K562 (cell line): ENCODE measurements at regions not wholly inside any gene's neighbourhood (a gene's known extent, or its start where the extent isn't known, plus 50 kb on each side); places are given as distances from the start of the nearest gene placed in this dataset.
A peak's percentile ranks its signal among the peaks of the same experiment; 100 is the strongest.

Experiments
- ATAC-seq: fragments of 200-7000 bp; cut with Tn5 transposase; 3 replicates; pipeline ENCODE4 v1.9.1; 2020; ENCODE audit warnings: moderate library complexity
- BruUV-seq: library from RNA; stranded (reverse); fragments of 400-500 nt; replicated peaks from 2 replicates; lab custom pipeline; 2021; lab: Mats Ljungman, UMichigan
- CTCF ChIA-PET: fragments of 300-600 bp; formaldehyde crosslinking; extraction: SDS; loops from one replicate; lab custom pipeline; 2021; ENCODE audit warnings: low intra/inter-chr PET ratio; lab: Yijun Ruan, JAX
- POLR2A ChIA-PET: fragments of 300-600, 350-650 bp; sonication (Branson Sonifier 250); formaldehyde crosslinking; extraction: SDS; loops from one replicate; lab custom pipeline; 2021; ENCODE audit warnings: antibody characterized with exemption, inconsistent platforms; lab: Yijun Ruan, JAX
- DNase-seq, 4 experiments: peaks; one replicate each; pipeline versions ENCODE4 v3.0.0 to v3.0.0-alpha.2; 2011 to 2018; ENCODE audit warnings: low spot score in 3 of 4, mixed read lengths in 3 of 4; ENCODE audit errors: extremely low read depth in 1 of 4
- FAIRE-seq: peaks from 2 replicates; lab custom pipeline; 2011; peaks lifted over from hg19 to GRCh38; lab: Jason Lieb, UNC
- H2AFZ ChIP-seq: 2 replicates; pipeline ENCODE4 v1.6.0; 2011; ENCODE audit warnings: low read depth, low read length, control low read depth, inconsistent platforms
- H3K27ac ChIP-seq: fragments of 200-600 bp; 3 replicates; pipeline ENCODE4 v1.8.0; 2011; ENCODE audit warnings: low read depth, mild to moderate bottlenecking, control low read depth, inconsistent platforms, low read length, moderate library complexity, mixed read lengths; ENCODE audit errors: extremely low read depth
- H3K27me3 ChIP-seq, 2 experiments: fragments of 300-600 bp in 1 of 2; 2 replicates in 1 of 2; 3 replicates in 1 of 2; pipeline versions ENCODE4 v1.6.0 to v1.8.0; 2011; ENCODE audit warnings: inconsistent platforms in 2 of 2, low read length in 2 of 2, mild to moderate bottlenecking in 1 of 2, mixed read lengths in 1 of 2, moderate library complexity in 1 of 2; ENCODE audit not compliant: control insufficient read depth in 2 of 2, insufficient read depth in 2 of 2
- H3K36me3 ChIP-seq: fragments of 300-600 bp; 3 replicates; pipeline ENCODE4 v1.8.0; 2011; ENCODE audit warnings: mild to moderate bottlenecking, low read length, inconsistent platforms; ENCODE audit not compliant: control insufficient read depth, insufficient read depth
- H3K4me1 ChIP-seq, 2 experiments: fragments of 200-600 bp in 1 of 2; replicated peaks in 1 of 2; 2 replicates in 1 of 2; 3 replicates in 1 of 2; pipeline versions ENCODE4 v1.5.1 to v1.8.0; 2011; ENCODE audit warnings: inconsistent platforms in 2 of 2, low read length in 2 of 2, mild to moderate bottlenecking in 1 of 2, mixed read lengths in 1 of 2, moderate library complexity in 1 of 2; ENCODE audit not compliant: control insufficient read depth in 2 of 2, insufficient read depth in 2 of 2
- H3K4me2 ChIP-seq: 2 replicates; pipeline ENCODE4 v1.6.1; 2011; ENCODE audit warnings: low read length, control low read depth, inconsistent platforms, mixed read lengths; ENCODE audit not compliant: insufficient read depth
- H3K4me3 ChIP-seq: fragments of 200-600 bp; sonication (generic), shearing (Covaris generic); 2 replicates; pipeline ENCODE4 v1.5.1; 2016; ENCODE audit warnings: control low read depth, inconsistent platforms
- H3K79me2 ChIP-seq: fragments of 200-600 bp; 3 replicates; pipeline ENCODE4 v1.8.0; 2011; ENCODE audit warnings: low read length, inconsistent platforms; ENCODE audit not compliant: control insufficient read depth, insufficient read depth
- H3K9ac ChIP-seq, 2 experiments: 2 replicates each; pipeline versions ENCODE4 v1.6.0 to v1.6.1; 2011; ENCODE audit warnings: low read depth in 2 of 2, low read length in 2 of 2, control low read depth in 1 of 2, inconsistent platforms in 1 of 2, mild to moderate bottlenecking in 1 of 2, mixed read lengths in 1 of 2; ENCODE audit not compliant: insufficient read depth in 1 of 2
- H3K9me1 ChIP-seq: one replicate; pipeline ENCODE4 v1.6.0; 2011; ENCODE audit warnings: inconsistent platforms, mild to moderate bottlenecking, low read length, moderate library complexity; ENCODE audit not compliant: control insufficient read depth, insufficient read depth
- H3K9me3 ChIP-seq: replicated peaks from 2 replicates; pipeline ENCODE4 v1.5.1; 2011; ENCODE audit warnings: low read depth, low read length, inconsistent platforms; ENCODE audit not compliant: control insufficient read depth, insufficient read depth
- H4K20me1 ChIP-seq: replicated peaks from 2 replicates; pipeline ENCODE4 v1.6.1; 2011; ENCODE audit warnings: low read length, inconsistent platforms, mixed read lengths; ENCODE audit not compliant: control insufficient read depth, insufficient read depth
- ATF1 ChIP-seq, 2 experiments: fragments of 450-650 bp in 1 of 2; IDR thresholded peaks; 2 replicates each; pipeline ENCODE4 v1.6.1; 2016; ENCODE audit warnings: missing compliant biosample characterization in 1 of 2, missing genetic modification characterization in 1 of 2
- ATF3 ChIP-seq, 2 experiments: fragments of 450-650 bp in 1 of 2; sonication (generic) in 1 of 2; formaldehyde crosslinking in 1 of 2; IDR thresholded peaks in 1 of 2; conservative IDR thresholded peaks in 1 of 2; 2 replicates each; pipeline versions ENCODE4 v1.6.1 to v1.8.1; 2016 to 2023; ENCODE audit warnings: mild to moderate bottlenecking in 2 of 2, moderate library complexity in 2 of 2, inconsistent platforms in 1 of 2, missing genetic modification reagents in 1 of 2
- SNIP1 ChIP-seq: fragments of 450-650 bp; IDR thresholded peaks from 2 replicates; pipeline ENCODE4 v1.7.1; 2017; ENCODE audit warnings: low read depth, mild to moderate bottlenecking
- WHSC1 ChIP-seq: IDR thresholded peaks from one replicate; pipeline ENCODE4 v1.6.1; 2012; ENCODE audit warnings: low read length, control low read depth, inconsistent platforms
- ZNF165 ChIP-seq: fragments of 250-450 bp; sonication (Bioruptor Pico); IDR thresholded peaks from 2 replicates; pipeline ENCODE4 v1.4.0; 2020; ENCODE audit warnings: borderline replicate concordance
- ZNF57 ChIP-seq: fragments of 450-650 bp; formaldehyde crosslinking; IDR thresholded peaks from 2 replicates; pipeline ENCODE4 v1.4.0; 2020; ENCODE audit warnings: mild to moderate bottlenecking, moderate library complexity
- WGBS: fragments of 100-300 bp; shearing (Covaris generic); methylation state at CpG from one replicate; pipeline ENCODE4 v1.1.6; 2016; ENCODE audit warnings: low coverage, mixed read lengths; ENCODE audit not compliant: insufficient coverage; ENCODE audit errors: missing lambda C conversion rate; 5-methylcytosine and 5-hydroxymethylcytosine counted together
- in situ Hi-C: fragments of 300-500 bp; cut with MboI; formaldehyde crosslinking; loops from 4 replicates; pipeline ENCODE4 v1.15.0; 2018; ENCODE audit warnings: inconsistent platforms, mixed read lengths
- intact Hi-C: fragments of 100-400 bp; cut with micrococcal nuclease; formaldehyde crosslinking; loops from 2 replicates; pipeline ENCODE4 v1.14.2; 2022
- TF ChIP-seq, protein P1 (sequence below): sonication (generic); formaldehyde crosslinking; IDR thresholded peaks from 2 replicates; pipeline ENCODE4 v1.8.0; 2022; ENCODE audit warnings: mild to moderate bottlenecking, missing genetic modification reagents

GRCh38 chr6:113077794-113078193, 730.7 kb downstream of the RFPL4B start:
- no peaks in the 10 kb centered on the region for H3K9me1 ChIP-seq
- 3% methylated on average over 2 of the region's 2 CpGs for WGBS
- H3K27ac ChIP-seq, result no peak overlapping the region
- TF ChIP-seq ZNF57 (no peak), WHSC1 (no peak), ATF1 (CRISPR knock-in tag; IDR thresholded peaks at IDR 0.05) (no peak), ATF1 (tag; IDR thresholded peaks at IDR 0.05) (no peak), ZNF165 (CRISPR knock-in tag) (no peak), SNIP1 (no peak), ATF3 (IDR thresholded peaks at IDR 0.05) (peak; percentile 15; the same call in 1 of the 2 replicates), ATF3 (CRISPR knock-in tag; conservative IDR thresholded peaks at IDR 0.05) (no peak)
- TF ChIP-seq, protein P1, sequence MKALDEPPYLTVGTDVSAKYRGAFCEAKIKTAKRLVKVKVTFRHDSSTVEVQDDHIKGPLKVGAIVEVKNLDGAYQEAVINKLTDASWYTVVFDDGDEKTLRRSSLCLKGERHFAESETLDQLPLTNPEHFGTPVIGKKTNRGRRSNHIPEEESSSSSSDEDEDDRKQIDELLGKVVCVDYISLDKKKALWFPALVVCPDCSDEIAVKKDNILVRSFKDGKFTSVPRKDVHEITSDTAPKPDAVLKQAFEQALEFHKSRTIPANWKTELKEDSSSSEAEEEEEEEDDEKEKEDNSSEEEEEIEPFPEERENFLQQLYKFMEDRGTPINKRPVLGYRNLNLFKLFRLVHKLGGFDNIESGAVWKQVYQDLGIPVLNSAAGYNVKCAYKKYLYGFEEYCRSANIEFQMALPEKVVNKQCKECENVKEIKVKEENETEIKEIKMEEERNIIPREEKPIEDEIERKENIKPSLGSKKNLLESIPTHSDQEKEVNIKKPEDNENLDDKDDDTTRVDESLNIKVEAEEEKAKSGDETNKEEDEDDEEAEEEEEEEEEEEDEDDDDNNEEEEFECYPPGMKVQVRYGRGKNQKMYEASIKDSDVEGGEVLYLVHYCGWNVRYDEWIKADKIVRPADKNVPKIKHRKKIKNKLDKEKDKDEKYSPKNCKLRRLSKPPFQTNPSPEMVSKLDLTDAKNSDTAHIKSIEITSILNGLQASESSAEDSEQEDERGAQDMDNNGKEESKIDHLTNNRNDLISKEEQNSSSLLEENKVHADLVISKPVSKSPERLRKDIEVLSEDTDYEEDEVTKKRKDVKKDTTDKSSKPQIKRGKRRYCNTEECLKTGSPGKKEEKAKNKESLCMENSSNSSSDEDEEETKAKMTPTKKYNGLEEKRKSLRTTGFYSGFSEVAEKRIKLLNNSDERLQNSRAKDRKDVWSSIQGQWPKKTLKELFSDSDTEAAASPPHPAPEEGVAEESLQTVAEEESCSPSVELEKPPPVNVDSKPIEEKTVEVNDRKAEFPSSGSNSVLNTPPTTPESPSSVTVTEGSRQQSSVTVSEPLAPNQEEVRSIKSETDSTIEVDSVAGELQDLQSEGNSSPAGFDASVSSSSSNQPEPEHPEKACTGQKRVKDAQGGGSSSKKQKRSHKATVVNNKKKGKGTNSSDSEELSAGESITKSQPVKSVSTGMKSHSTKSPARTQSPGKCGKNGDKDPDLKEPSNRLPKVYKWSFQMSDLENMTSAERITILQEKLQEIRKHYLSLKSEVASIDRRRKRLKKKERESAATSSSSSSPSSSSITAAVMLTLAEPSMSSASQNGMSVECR (CRISPR knock-in tag), result no peak
- TF ChIP-seq, all 486 proteins: peak for 1
- H2AFZ ChIP-seq, result no peak overlapping the region
- ChIA-PET CTCF (no interaction called here), POLR2A (no interaction called here)
- no peaks in the 10 kb centered on the region for H3K27me3 ChIP-seq
- no peak overlapping the region for H3K4me2 ChIP-seq
- no peaks in the 10 kb centered on the region for H3K9me3 ChIP-seq
- no peaks in the 10 kb centered on the region for H3K36me3 ChIP-seq
- no peak overlapping the region for H3K4me3 ChIP-seq
- intact Hi-C loops (no loop called here), in situ Hi-C loops (no loop called here)
- DNase-seq (no peak), ATAC-seq (no peak), FAIRE-seq (no peak)
- H4K20me1 ChIP-seq, result no peaks in the 10 kb centered on the region
- BruUV-seq, result no TSS peak
- H3K4me1 ChIP-seq, result no peaks in the 10 kb centered on the region
- no peak overlapping the region for H3K9ac ChIP-seq
- no peaks in the 10 kb centered on the region for H3K79me2 ChIP-seq
